Fibroblast of mammary gland (primary cell): ENCODE measurements at regions not wholly inside any gene's neighbourhood (a gene's known extent, or its start where the extent isn't known, plus 50 kb on each side); places are given as distances from the start of the nearest gene placed in this dataset.
"Not testable (repeated sequence)": the region's sequence is repeated elsewhere in the genome, so short reads cannot be mapped to it uniquely, and the experiment has no call there.

Source experiments
- DNase-seq: peaks from one replicate; pipeline ENCODE4 v3.0.0-alpha.2; 2010; ENCODE audit warnings: low read depth
- H3K4me3 ChIP-seq: 2 replicates; pipeline ENCODE4 v1.5.1; 2011; ENCODE audit warnings: low read depth, mild to moderate bottlenecking, low read length, moderate library complexity; ENCODE audit not compliant: control insufficient read depth
- TF ChIP-seq, protein P1 (sequence below): conservative IDR thresholded peaks from 2 replicates; pipeline ENCODE4 v1.5.1; 2011; ENCODE audit warnings: low read depth, low read length, inconsistent platforms; ENCODE audit not compliant: control insufficient read depth, insufficient read depth

DNA sequence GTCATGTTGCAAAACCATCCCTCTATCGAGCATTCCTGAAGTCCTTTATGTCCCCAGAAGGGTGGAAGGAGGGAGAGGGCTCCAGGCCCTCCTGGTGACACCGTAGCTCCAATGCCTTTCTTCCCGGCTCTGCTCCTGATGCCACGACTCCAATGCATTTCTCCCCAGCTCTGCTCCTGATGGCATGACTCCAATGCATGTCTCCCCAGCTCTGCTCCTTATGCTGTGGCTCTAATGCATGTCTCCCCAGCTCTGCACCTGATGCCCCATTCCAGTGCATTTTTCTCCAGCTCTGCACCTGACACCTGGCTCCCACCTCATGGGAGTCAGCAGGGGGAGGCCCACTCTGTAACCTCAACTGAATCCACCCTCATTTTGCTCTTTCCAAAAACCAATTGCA, 153.0 kb upstream of the SALL3 start:
- DNase-seq: no peak
- H3K4me3 ChIP-seq: no peak overlapping the region
- TF ChIP-seq, protein P1, sequence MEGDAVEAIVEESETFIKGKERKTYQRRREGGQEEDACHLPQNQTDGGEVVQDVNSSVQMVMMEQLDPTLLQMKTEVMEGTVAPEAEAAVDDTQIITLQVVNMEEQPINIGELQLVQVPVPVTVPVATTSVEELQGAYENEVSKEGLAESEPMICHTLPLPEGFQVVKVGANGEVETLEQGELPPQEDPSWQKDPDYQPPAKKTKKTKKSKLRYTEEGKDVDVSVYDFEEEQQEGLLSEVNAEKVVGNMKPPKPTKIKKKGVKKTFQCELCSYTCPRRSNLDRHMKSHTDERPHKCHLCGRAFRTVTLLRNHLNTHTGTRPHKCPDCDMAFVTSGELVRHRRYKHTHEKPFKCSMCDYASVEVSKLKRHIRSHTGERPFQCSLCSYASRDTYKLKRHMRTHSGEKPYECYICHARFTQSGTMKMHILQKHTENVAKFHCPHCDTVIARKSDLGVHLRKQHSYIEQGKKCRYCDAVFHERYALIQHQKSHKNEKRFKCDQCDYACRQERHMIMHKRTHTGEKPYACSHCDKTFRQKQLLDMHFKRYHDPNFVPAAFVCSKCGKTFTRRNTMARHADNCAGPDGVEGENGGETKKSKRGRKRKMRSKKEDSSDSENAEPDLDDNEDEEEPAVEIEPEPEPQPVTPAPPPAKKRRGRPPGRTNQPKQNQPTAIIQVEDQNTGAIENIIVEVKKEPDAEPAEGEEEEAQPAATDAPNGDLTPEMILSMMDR: no peak

DNA sequence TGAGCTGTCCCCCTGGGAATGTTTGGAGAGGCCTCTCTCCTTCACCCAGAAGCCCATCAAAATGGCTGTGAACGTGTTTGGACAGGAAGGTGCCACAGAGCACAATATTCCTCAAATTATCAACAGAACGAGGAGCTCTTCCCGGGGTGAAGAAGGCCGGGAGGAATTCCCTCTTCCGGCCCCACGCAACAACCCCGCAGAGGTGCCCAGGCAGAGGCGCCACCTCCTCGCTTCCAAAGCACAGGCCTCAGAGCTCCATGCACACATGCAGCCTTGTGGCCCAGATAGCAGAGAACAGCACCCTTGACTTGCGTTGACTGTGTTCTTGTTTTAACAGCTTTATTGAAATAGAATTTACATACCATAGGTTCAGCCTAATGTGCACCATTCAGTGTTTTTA, 152.5 kb upstream of the SALL3 start:
- H3K4me3 ChIP-seq: no peak overlapping the region
- no peak for DNase-seq
- TF ChIP-seq, protein P1: no peak

DNA sequence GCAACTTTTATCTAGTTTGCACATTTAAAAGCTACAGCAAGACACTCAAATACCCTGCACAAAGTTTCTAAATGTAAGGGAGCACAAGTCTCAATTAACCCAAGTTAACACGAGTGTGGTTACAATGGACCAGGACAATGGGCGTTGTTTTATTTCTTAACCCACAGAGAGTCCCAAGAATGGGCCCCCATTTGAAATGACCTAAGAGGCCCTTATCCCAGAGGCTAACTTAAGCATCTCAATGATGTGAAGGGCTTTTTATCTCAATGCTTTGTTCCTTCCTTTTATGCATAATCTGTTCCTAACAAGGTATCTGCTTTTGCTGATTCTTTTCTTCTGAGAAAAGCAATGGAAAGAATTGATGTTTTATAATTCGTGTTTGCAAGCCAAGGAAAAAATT, 151.5 kb upstream of the SALL3 start:
- no peak overlapping the region for H3K4me3 ChIP-seq
- no peak for DNase-seq
- TF ChIP-seq, protein P1: no peak

DNA sequence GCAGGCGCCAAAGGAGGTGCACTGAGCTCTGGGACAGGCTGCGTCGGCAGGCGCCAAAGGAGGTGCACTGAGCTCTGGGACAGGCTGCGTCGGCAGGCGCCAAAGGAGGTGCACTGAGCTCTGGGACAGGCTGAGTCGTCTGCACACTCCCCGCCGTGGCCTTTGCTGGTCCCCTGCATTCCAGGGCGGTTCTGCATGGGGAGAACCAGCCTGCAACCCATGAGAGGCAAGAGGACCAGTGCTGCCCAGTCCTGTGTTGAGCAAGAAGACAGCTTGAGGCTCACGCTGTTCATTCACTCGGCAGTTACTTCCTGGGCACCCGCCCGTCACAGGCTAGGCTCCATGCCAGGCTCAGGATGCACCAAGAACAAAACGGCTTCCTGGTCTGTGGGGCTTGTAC, 150.6 kb upstream of the SALL3 start:
- not testable (repeated sequence) for H3K4me3 ChIP-seq, DNase-seq

DNA sequence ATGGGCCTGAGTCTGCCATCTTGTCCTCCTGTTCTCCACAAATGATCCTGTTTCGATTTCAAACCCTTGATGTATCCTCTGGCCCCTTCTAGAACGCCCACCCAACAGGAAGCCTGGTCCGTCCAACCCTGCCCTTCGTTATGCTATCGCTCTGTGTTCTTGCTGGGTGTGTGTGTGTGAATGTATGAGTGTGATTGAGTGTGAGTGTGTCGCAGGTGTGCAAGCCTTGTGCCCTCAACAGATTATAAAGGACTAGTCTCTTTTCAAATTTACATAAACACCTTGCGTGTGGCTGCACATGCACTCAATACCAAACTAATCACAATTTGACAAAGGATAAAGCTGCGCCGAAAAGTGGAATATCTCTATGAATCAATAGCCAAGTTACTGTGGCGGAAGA, 149.5 kb upstream of the SALL3 start:
- no peak overlapping the region for H3K4me3 ChIP-seq
- TF ChIP-seq, protein P1: no peak
- no peak for DNase-seq

DNA sequence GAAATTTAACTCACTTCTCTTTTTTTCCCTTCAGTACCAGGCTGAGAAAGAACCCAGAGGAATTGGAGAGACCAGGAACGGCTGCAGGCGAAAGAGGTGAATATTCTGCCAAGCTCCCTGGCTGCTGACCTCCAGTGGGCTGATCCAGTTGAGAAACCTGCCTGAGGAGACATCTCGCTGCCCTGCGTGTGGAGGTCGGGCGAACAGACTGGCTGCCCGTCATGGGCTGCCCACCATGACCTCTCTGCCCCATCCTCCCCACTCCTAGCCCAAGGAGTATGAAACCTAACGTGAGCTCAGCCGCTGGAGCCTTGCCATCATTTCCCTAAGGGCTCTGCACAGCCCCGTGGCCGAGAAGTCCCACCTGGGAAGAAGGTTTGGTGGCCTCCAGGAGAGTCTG, 148.8 kb upstream of the SALL3 start:
- H3K4me3 ChIP-seq: no peak overlapping the region
- no peak for DNase-seq
- TF ChIP-seq, protein P1: no peak

DNA sequence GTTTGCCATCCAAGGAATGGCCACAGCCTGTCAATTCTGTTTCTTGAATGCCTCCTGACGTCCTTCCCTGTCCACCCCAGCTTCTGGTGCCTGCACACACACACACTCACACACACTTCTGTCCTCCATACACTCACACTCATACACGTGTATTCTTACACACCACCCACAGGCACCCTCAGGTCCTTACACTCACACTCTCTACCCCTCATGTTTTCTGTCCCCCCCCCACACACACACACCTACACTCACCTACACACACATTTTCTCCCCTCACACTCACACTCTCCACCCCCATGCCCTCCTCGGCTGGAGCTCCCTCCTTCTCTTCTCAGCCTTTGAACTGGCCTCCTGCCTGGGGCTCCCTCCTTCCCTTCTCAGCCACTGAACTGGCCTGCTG, 148.0 kb upstream of the SALL3 start:
- no peak overlapping the region for H3K4me3 ChIP-seq
- TF ChIP-seq, protein P1: no peak
- no peak for DNase-seq

DNA sequence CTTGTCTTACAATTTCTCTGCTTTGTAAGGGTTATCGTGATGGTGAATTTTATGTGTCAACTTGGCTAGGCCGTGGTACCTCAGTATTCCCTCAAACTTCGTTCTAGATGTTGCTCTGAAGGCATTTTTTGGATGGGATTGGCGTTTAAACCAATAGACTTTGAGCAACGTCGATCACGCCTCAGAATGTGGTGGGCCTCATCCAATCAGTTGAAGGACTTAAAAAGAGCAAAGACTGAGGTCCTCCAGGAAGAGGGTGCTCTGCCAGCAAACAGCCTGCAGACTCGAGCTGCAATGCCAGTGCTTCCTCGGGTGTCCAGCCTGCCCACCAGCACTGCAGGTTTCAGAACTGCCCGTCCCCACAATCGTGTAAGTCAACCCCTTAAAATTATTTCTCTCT, 145.8 kb upstream of the SALL3 start:
- TF ChIP-seq, protein P1: no peak
- H3K4me3 ChIP-seq: no peak overlapping the region
- no peak for DNase-seq
